ENCODE measurements at regions not wholly inside any gene's neighbourhood (a gene's known extent, or its start where the extent isn't known, plus 50 kb on each side); places are given as distances from the start of the nearest gene placed in this dataset.

DNA sequence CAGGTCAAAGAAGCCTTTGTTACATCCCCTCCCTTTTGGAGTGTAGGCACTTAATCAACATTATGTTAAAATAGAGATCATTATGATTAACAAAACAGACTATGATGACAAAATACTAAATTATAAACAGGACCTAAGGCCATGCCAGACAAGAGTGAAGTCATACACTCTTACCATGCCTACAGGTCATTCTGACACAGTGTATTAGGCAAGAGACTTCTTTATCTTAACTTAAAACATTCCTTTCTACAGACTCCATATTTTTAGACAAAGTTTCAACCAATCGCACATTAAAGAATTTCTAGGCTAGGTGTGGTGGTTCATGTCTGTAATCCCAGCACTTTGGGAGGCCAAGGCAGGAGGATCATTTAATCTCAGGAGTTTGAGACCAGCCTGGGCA lies 128.6 kb upstream of the SLC34A2 start:
- H4K20me1 ChIP-seq (ENCODE audit: low read depth, low read length), result no peaks in the 10 kb centered on the region
- H3F3A ChIP-seq (ENCODE audit: insufficient read depth), result no peaks in the 10 kb centered on the region
- no peaks in the 10 kb centered on the region for H3K36me3 ChIP-seq (ENCODE audit: low read length)
- no peak overlapping the region for H2AFZ ChIP-seq (ENCODE audit: low read depth, low read length, severe bottlenecking)
- no peak overlapping the region for H3K4me3 ChIP-seq (ENCODE audit: insufficient read depth, low read length, poor library complexity, severe bottlenecking)
- H3K79me2 ChIP-seq (ENCODE audit: insufficient read depth, low read length), result no peaks in the 10 kb centered on the region
- no peak overlapping the region for H3K9ac ChIP-seq (ENCODE audit: low read length)
- H3K27ac ChIP-seq (ENCODE audit: low read depth, low read length), result no peak overlapping the region
- no peak for TF ChIP-seq EZH2phosphoT487 (conservative IDR thresholded peaks at IDR 0.05; ENCODE audit: low read length)
- TF ChIP-seq, protein P1, sequence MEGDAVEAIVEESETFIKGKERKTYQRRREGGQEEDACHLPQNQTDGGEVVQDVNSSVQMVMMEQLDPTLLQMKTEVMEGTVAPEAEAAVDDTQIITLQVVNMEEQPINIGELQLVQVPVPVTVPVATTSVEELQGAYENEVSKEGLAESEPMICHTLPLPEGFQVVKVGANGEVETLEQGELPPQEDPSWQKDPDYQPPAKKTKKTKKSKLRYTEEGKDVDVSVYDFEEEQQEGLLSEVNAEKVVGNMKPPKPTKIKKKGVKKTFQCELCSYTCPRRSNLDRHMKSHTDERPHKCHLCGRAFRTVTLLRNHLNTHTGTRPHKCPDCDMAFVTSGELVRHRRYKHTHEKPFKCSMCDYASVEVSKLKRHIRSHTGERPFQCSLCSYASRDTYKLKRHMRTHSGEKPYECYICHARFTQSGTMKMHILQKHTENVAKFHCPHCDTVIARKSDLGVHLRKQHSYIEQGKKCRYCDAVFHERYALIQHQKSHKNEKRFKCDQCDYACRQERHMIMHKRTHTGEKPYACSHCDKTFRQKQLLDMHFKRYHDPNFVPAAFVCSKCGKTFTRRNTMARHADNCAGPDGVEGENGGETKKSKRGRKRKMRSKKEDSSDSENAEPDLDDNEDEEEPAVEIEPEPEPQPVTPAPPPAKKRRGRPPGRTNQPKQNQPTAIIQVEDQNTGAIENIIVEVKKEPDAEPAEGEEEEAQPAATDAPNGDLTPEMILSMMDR (IDR thresholded peaks at IDR 0.05; ENCODE audit: insufficient read depth, low read length, poor library complexity, severe bottlenecking), result no peak
- H3K27me3 ChIP-seq (ENCODE audit: low read length), result no peaks in the 10 kb centered on the region
- H3K9me2 ChIP-seq (replicated peaks; ENCODE audit: insufficient read depth, low read length), result no peaks in the 10 kb centered on the region
- no peak overlapping the region for H3K4me2 ChIP-seq (ENCODE audit: low read depth, low read length, poor library complexity, severe bottlenecking)
- H3K9me3 ChIP-seq (ENCODE audit: insufficient read depth, low read length), result no peaks in the 10 kb centered on the region

DNA sequence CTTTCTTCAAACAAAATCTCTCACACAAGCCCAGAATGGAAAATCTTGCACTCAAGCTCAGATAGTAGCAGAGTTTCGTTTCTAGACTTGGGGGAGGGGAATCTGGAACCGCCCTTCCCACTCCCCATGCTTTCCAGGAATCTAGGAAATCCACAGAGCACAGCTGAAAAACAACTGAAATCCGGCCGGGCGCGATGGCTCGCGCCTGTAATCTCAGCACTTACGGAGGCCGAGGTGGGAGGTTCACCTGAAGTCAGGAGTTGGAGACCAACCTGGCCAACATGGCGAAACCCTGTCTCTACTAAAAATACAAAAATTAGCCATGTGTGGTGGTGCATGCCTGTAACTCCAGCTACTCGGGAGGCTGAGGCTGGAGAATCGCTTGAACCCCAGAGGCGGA lies 127.3 kb upstream of the SLC34A2 start:
- Histone ChIP-seq H3K9me3 (ENCODE audit: insufficient read depth, low read length) (no peaks in the 10 kb centered on the region), H2AFZ (ENCODE audit: low read depth, low read length, severe bottlenecking) (no peak overlapping the region), H3K4me2 (ENCODE audit: low read depth, low read length, poor library complexity, severe bottlenecking) (no peak overlapping the region), H3K27me3 (ENCODE audit: low read length) (no peaks in the 10 kb centered on the region), H3K4me3 (ENCODE audit: insufficient read depth, low read length, poor library complexity, severe bottlenecking) (no peak overlapping the region), H3K9me2 (replicated peaks; ENCODE audit: insufficient read depth, low read length) (no peaks in the 10 kb centered on the region), H3F3A (ENCODE audit: insufficient read depth) (no peaks in the 10 kb centered on the region), H3K79me2 (ENCODE audit: insufficient read depth, low read length) (no peaks in the 10 kb centered on the region), H3K36me3 (ENCODE audit: low read length) (no peaks in the 10 kb centered on the region), H3K27ac (ENCODE audit: low read depth, low read length) (no peak overlapping the region), H3K9ac (ENCODE audit: low read length) (no peak overlapping the region), H4K20me1 (ENCODE audit: low read depth, low read length) (no peaks in the 10 kb centered on the region)
- no peak for TF ChIP-seq EZH2phosphoT487 (conservative IDR thresholded peaks at IDR 0.05; ENCODE audit: low read length)
- TF ChIP-seq, protein P1 (IDR thresholded peaks at IDR 0.05; ENCODE audit: insufficient read depth, low read length, poor library complexity, severe bottlenecking), result no peak

DNA sequence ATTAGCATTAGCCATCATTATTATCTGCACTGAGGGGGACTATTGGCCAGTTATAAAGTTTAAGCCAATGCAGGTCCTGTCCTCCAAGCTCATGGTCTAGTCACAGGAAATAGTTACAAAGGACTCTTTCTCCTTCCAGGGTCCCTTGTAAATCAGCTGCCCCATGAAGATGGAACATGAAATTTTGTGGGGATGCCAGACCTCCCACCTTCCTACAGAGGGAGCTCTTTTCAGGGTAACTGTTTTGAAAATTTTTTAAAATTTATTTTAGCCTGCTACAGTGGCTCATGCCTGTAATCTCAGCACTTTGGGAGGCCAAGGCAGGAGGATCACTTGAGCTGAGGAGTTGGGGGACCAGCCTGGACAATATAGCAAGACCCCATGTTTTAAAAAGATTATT lies 124.4 kb upstream of the SLC34A2 start:
- H3K9me2 ChIP-seq (replicated peaks; ENCODE audit: insufficient read depth, low read length), result no peaks in the 10 kb centered on the region
- H3K9me3 ChIP-seq (ENCODE audit: insufficient read depth, low read length), result no peaks in the 10 kb centered on the region
- no peaks in the 10 kb centered on the region for H3K27me3 ChIP-seq (ENCODE audit: low read length)
- no peaks in the 10 kb centered on the region for H3K79me2 ChIP-seq (ENCODE audit: insufficient read depth, low read length)
- no peaks in the 10 kb centered on the region for H3K36me3 ChIP-seq (ENCODE audit: low read length)
- H3K27ac ChIP-seq (ENCODE audit: low read depth, low read length), result no peak overlapping the region
- no peak for TF ChIP-seq EZH2phosphoT487 (conservative IDR thresholded peaks at IDR 0.05; ENCODE audit: low read length)
- TF ChIP-seq, protein P1 (IDR thresholded peaks at IDR 0.05; ENCODE audit: insufficient read depth, low read length, poor library complexity, severe bottlenecking), result peak; percentile 52
- no peaks in the 10 kb centered on the region for H3F3A ChIP-seq (ENCODE audit: insufficient read depth)
- H2AFZ ChIP-seq (ENCODE audit: low read depth, low read length, severe bottlenecking), result no peak overlapping the region
- no peak overlapping the region for H3K4me2 ChIP-seq (ENCODE audit: low read depth, low read length, poor library complexity, severe bottlenecking)
- no peak overlapping the region for H3K9ac ChIP-seq (ENCODE audit: low read length)
- no peaks in the 10 kb centered on the region for H4K20me1 ChIP-seq (ENCODE audit: low read depth, low read length)
- H3K4me3 ChIP-seq (ENCODE audit: insufficient read depth, low read length, poor library complexity, severe bottlenecking), result no peak overlapping the region
